Gastroesophageal sphincter (tissue), 3 donors: ENCODE measurements at regions not wholly inside any gene's neighbourhood (a gene's known extent, or its start where the extent isn't known, plus 50 kb on each side); places are given as distances from the start of the nearest gene placed in this dataset.

ENCODE experiments used
- CTCF ChIP-seq, 4 experiments: fragments of 200-600 bp in 2 of 4; fragments of 450-650 bp in 2 of 4; sonication (generic) in 1 of 4; IDR thresholded peaks; one replicate each; pipeline ENCODE4 v1.5.1; 2017 to 2019; ENCODE audit warnings: antibody characterized with exemption in 4 of 4, mild to moderate bottlenecking in 2 of 4, moderate library complexity in 2 of 4
- POLR2AphosphoS5 ChIP-seq: sonication (generic); formaldehyde crosslinking; IDR thresholded peaks from one replicate; pipeline ENCODE4 v1.6.1; 2017; ENCODE audit warnings: antibody characterized with exemption

- TF ChIP-seq POLR2AphosphoS5 (no peak), CTCF (IDR thresholded peaks at IDR 0.05) (no peak)
Measured at GRCh38 chr5:3542769-3543168, 52.9 kb upstream of the IRX1 start.
